GM18909 (cell line): ENCODE measurements at regions not wholly inside any gene's neighbourhood (a gene's known extent, or its start where the extent isn't known, plus 50 kb on each side); places are given as distances from the start of the nearest gene placed in this dataset.
"Not testable (repeated sequence)": the region's sequence is repeated elsewhere in the genome, so short reads cannot be mapped to it uniquely, and the experiment has no call there.

Experiments used
- ATAC-seq: cut with Tn5 transposase; IDR thresholded peaks from one replicate; pipeline ENCODE4 v1.9.1; 2021; ENCODE audit warnings: mild to moderate bottlenecking; ENCODE audit not compliant: unreplicated experiment, poor library complexity

GRCh38 chr5:96113170-96113939, 151.7 kb upstream of the ELL2 start:
- no peak for ATAC-seq

GRCh38 chr5:96112703-96113102, 151.1 kb upstream of the ELL2 start:
- no peak for ATAC-seq

- ATAC-seq = no peak
These were observed 150.5 kb upstream of the ELL2 start for GRCh38 chr5:96112123-96112670.

- ATAC-seq = no peak
These were observed 149.6 kb upstream of the ELL2 start for GRCh38 chr5:96111080-96111756.

GRCh38 chr5:96110300-96110699, 148.6 kb upstream of the ELL2 start:
- ATAC-seq = no peak

GRCh38 chr5:96108629-96109028, 147.0 kb upstream of the ELL2 start:
- ATAC-seq = not testable (repeated sequence)

- not testable (repeated sequence) for ATAC-seq
These were observed 142.2 kb upstream of the ELL2 start for GRCh38 chr5:96103829-96104228.

GRCh38 chr5:96101358-96102089, 139.9 kb upstream of the ELL2 start:
- no peak for ATAC-seq

- not testable (repeated sequence) for ATAC-seq
These were observed 135.8 kb upstream of the ELL2 start for GRCh38 chr5:96097488-96097887.

GRCh38 chr5:96096724-96097123, 135.1 kb upstream of the ELL2 start:
- ATAC-seq = no peak

- ATAC-seq = no peak
These were observed 133.3 kb upstream of the ELL2 start for GRCh38 chr5:96094904-96095303.

GRCh38 chr5:96093890-96094381, 132.3 kb upstream of the ELL2 start:
- no peak for ATAC-seq

- no peak for ATAC-seq
These were observed 131.7 kb upstream of the ELL2 start for GRCh38 chr5:96093340-96093739.

- no peak for ATAC-seq
These were observed 130.2 kb upstream of the ELL2 start for GRCh38 chr5:96091874-96092273.

GRCh38 chr5:96090215-96090614, 128.6 kb upstream of the ELL2 start:
- no peak for ATAC-seq

- ATAC-seq = no peak
These were observed 127.3 kb upstream of the ELL2 start for GRCh38 chr5:96088706-96089498.

- no peak for ATAC-seq
These were observed 126.3 kb upstream of the ELL2 start for GRCh38 chr5:96087939-96088338.

- ATAC-seq = no peak
These were observed 123.3 kb upstream of the ELL2 start for GRCh38 chr5:96084874-96085506.

- ATAC-seq = no peak
These were observed 121.8 kb upstream of the ELL2 start for GRCh38 chr5:96083361-96083881.
